ENCODE measurements at regions not wholly inside any gene's neighbourhood (a gene's known extent, or its start where the extent isn't known, plus 50 kb on each side); places are given as distances from the start of the nearest gene placed in this dataset.
A peak's percentile ranks its signal among the peaks of the same experiment; 100 is the strongest.

GRCh38 chr11:134498326-134499139, 86.5 kb upstream of the B3GAT1 start:
- WGBS (ENCODE audit: low lambda C conversion rate), result 41% methylated on average over 3 of the region's 19 CpGs

GRCh38 chr11:134497586-134497985, 85.5 kb upstream of the B3GAT1 start:
- FAIRE-seq, result no peak
- no peak for TF ChIP-seq KLF15 (CRISPR knock-in tag; IDR thresholded peaks at IDR 0.05; ENCODE audit: borderline replicate concordance)
- TF ChIP-seq IKZF5 (CRISPR knock-in tag; IDR thresholded peaks at IDR 0.05), result no peak
- TF ChIP-seq ZNF432 (CRISPR knock-in tag; IDR thresholded peaks at IDR 0.05; ENCODE audit: borderline replicate concordance), result no peak
- no peak for TF ChIP-seq PHF5A (CRISPR knock-in tag; IDR thresholded peaks at IDR 0.05; ENCODE audit: low read depth, unreplicated experiment)
- no peak for TF ChIP-seq ZNF790 (CRISPR knock-in tag; IDR thresholded peaks at IDR 0.05; ENCODE audit: borderline replicate concordance)
- no peak for TF ChIP-seq RNF2 (conservative IDR thresholded peaks at IDR 0.05; ENCODE audit: low read depth)
- no peak for TF ChIP-seq ARNT (IDR thresholded peaks at IDR 0.05)
- no peak for TF ChIP-seq BRCA1 (CRISPR knock-in tag; IDR thresholded peaks at IDR 0.05)
- no peak for TF ChIP-seq ZNF431 (CRISPR knock-in tag; IDR thresholded peaks at IDR 0.05; ENCODE audit: borderline replicate concordance, low read depth)
- TF ChIP-seq ZNF383 (CRISPR knock-in tag; IDR thresholded peaks at IDR 0.05; ENCODE audit: borderline replicate concordance), result no peak
- intact Hi-C loops (cut with micrococcal nuclease; ENCODE audit: unreplicated experiment) (no loop called here), in situ Hi-C loops (cut with HindIII; ENCODE audit: extremely low pct_ligation_motif_present, low pct_unique_long_range_greater_than_20kb) (no loop called here)
- CTCF ChIA-PET (ENCODE audit: low intra/inter-chr PET ratio, low total read pairs), result no interaction called here
- Histone ChIP-seq H3K4me2 (ENCODE audit: low read depth, low read length) (no peak overlapping the region), H3K27me3 (ENCODE audit: control insufficient read depth in 1 of 2, insufficient read depth in 2 of 2, low read length in 2 of 2) (peaks cover 2 to 10% of the 10 kb centered on the region in 2 experiments; a peak in 2 of 5 replicates), H3K9ac (ENCODE audit: insufficient read depth, low read depth, low read length) (no peak overlapping the region), H3K27ac (ENCODE audit: extremely low read length, insufficient read depth, low read length) (no peak overlapping the region), H3K4me3 (replicated peaks in 1 of 3; ENCODE audit: insufficient read depth in 1 of 3, low read depth in 2 of 3, low read length in 3 of 3) (no peak overlapping the region), H2AFZ (ENCODE audit: low read length) (no peak overlapping the region), H3K79me2 (ENCODE audit: insufficient read depth, low read length) (no peaks in the 10 kb centered on the region), H3K4me1 (ENCODE audit: insufficient read depth, low read length) (no peaks in the 10 kb centered on the region), H3K9me3 (ENCODE audit: low read length) (no peaks in the 10 kb centered on the region), H3K36me3 (replicated peaks in 1 of 2; ENCODE audit: control insufficient read depth in 1 of 2, insufficient read depth in 2 of 2, low read length in 2 of 2) (no peaks in the 10 kb centered on the region), H4K20me1 (ENCODE audit: insufficient read depth, low read length) (no peaks in the 10 kb centered on the region)
- no TSS peak for BruUV-seq (replicated peaks)
- POLR2A ChIA-PET, result no interaction called here
- DNase-seq (ENCODE audit: low spot score), result no peak
- ATAC-seq, result no peak
- WGBS (ENCODE audit: low lambda C conversion rate), result 0% methylated on average over 5 of the region's 5 CpGs

More at GRCh38 chr11:134498326-134499139, 86.5 kb upstream of the B3GAT1 start:
- no peak for ATAC-seq
- Histone ChIP-seq H3K9me3 (ENCODE audit: low read length) (no peaks in the 10 kb centered on the region), H3K4me3 (replicated peaks in 1 of 3; ENCODE audit: insufficient read depth in 1 of 3, low read depth in 2 of 3, low read length in 3 of 3) (no peak overlapping the region), H3K27ac (ENCODE audit: extremely low read length, insufficient read depth, low read length) (no peak overlapping the region), H4K20me1 (ENCODE audit: insufficient read depth, low read length) (no peaks in the 10 kb centered on the region), H3K36me3 (replicated peaks in 1 of 2; ENCODE audit: control insufficient read depth in 1 of 2, insufficient read depth in 2 of 2, low read length in 2 of 2) (no peaks in the 10 kb centered on the region), H3K79me2 (ENCODE audit: insufficient read depth, low read length) (no peaks in the 10 kb centered on the region), H3K4me2 (ENCODE audit: low read depth, low read length) (no peak overlapping the region), H2AFZ (ENCODE audit: low read length) (no peak overlapping the region), H3K27me3 (ENCODE audit: control insufficient read depth in 1 of 2, insufficient read depth in 2 of 2, low read length in 2 of 2) (peaks cover 2 to 10% of the 10 kb centered on the region in 2 experiments; a peak in 2 of 5 replicates), H3K9ac (ENCODE audit: insufficient read depth, low read depth, low read length) (no peak overlapping the region), H3K4me1 (ENCODE audit: insufficient read depth, low read length) (no peaks in the 10 kb centered on the region)
- BruUV-seq (replicated peaks), result no TSS peak
- DNase-seq (ENCODE audit: low spot score), result no peak
- intact Hi-C loops (cut with micrococcal nuclease; ENCODE audit: unreplicated experiment), result no loop called here
- no peak for FAIRE-seq
- POLR2A ChIA-PET, result no interaction called here
- TF ChIP-seq ZSCAN29 (CRISPR knock-in tag; conservative IDR thresholded peaks at IDR 0.05), result no peak
- peak; percentile 81 for TF ChIP-seq MNT (IDR thresholded peaks at IDR 0.05)
- in situ Hi-C loops (cut with HindIII; ENCODE audit: extremely low pct_ligation_motif_present, low pct_unique_long_range_greater_than_20kb), result no loop called here
- CTCF ChIA-PET (ENCODE audit: low intra/inter-chr PET ratio, low total read pairs), result no interaction called here
